ENCODE measurements at regions not wholly inside any gene's neighbourhood (a gene's known extent, or its start where the extent isn't known, plus 50 kb on each side); places are given as distances from the start of the nearest gene placed in this dataset.

- H2AFZ ChIP-seq (ENCODE audit: low read depth, low read length), result no peak overlapping the region
- no peak overlapping the region for H3K4me2 ChIP-seq (ENCODE audit: low read length)
- H3F3A ChIP-seq (ENCODE audit: insufficient read depth, low read length, poor library complexity, severe bottlenecking), result no peaks in the 10 kb centered on the region
- H3K9me2 ChIP-seq (ENCODE audit: insufficient read depth, low read length), result no peaks in the 10 kb centered on the region
- H3K36me3 ChIP-seq (ENCODE audit: insufficient read depth, low read length), result no peaks in the 10 kb centered on the region
- TF ChIP-seq EP300 (conservative IDR thresholded peaks at IDR 0.05; ENCODE audit: poor library complexity, severe bottlenecking) (no peak), EZH2 (IDR thresholded peaks at IDR 0.05; ENCODE audit: borderline replicate concordance, insufficient read depth, low read length, poor library complexity, severe bottlenecking) (no peak), REST (IDR thresholded peaks at IDR 0.05; ENCODE audit: borderline replicate concordance) (no peak), POLR2AphosphoS5 (IDR thresholded peaks at IDR 0.05) (no peak), RAD21 (conservative IDR thresholded peaks at IDR 0.05) (no peak), MXI1 (conservative IDR thresholded peaks at IDR 0.05; ENCODE audit: poor library complexity, severe bottlenecking) (no peak)
- TF ChIP-seq, protein P1, sequence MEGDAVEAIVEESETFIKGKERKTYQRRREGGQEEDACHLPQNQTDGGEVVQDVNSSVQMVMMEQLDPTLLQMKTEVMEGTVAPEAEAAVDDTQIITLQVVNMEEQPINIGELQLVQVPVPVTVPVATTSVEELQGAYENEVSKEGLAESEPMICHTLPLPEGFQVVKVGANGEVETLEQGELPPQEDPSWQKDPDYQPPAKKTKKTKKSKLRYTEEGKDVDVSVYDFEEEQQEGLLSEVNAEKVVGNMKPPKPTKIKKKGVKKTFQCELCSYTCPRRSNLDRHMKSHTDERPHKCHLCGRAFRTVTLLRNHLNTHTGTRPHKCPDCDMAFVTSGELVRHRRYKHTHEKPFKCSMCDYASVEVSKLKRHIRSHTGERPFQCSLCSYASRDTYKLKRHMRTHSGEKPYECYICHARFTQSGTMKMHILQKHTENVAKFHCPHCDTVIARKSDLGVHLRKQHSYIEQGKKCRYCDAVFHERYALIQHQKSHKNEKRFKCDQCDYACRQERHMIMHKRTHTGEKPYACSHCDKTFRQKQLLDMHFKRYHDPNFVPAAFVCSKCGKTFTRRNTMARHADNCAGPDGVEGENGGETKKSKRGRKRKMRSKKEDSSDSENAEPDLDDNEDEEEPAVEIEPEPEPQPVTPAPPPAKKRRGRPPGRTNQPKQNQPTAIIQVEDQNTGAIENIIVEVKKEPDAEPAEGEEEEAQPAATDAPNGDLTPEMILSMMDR (IDR thresholded peaks at IDR 0.05; ENCODE audit: poor library complexity, severe bottlenecking), result no peak
- no peaks in the 10 kb centered on the region for H3K79me2 ChIP-seq (replicated peaks; ENCODE audit: insufficient read depth, low read length)
- no peaks in the 10 kb centered on the region for H4K20me1 ChIP-seq (ENCODE audit: insufficient read depth)
- no peaks in the 10 kb centered on the region for H3K9me3 ChIP-seq (ENCODE audit: low read length)
- no peak overlapping the region for H3K9ac ChIP-seq (ENCODE audit: low read length)
- H3K27me3 ChIP-seq (ENCODE audit: insufficient read depth, low read depth, low read length), result no peaks in the 10 kb centered on the region
- no peak overlapping the region for H3K4me3 ChIP-seq (ENCODE audit: low read length)
- no peak overlapping the region for H3K27ac ChIP-seq (ENCODE audit: low read length)
These were observed 646.1 kb upstream of the SEMA6A start for GRCh38 chr5:117220730-117221129.

DNA sequence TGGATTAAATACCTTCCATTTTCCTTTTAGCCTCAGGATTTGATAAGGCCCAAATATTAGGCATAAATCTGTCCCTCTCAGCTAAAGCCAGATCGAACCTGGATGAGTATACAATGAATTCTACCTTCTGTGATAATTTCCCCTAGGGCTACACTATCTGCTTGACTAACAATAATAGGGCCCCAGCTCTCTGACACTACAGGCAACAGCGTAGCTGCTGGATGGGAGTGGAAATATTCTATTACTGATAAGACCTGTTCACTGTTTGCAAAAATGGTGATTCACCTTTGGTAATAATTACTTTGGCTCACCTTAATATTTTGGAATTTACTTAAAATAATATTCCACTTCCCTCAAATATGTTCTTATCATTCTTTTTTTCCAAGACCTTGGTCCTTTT lies 644.2 kb upstream of the SEMA6A start:
- no peaks in the 10 kb centered on the region for H3K36me3 ChIP-seq (ENCODE audit: insufficient read depth, low read length)
- no peaks in the 10 kb centered on the region for H3K9me3 ChIP-seq (ENCODE audit: low read length)
- no peaks in the 10 kb centered on the region for H4K20me1 ChIP-seq (ENCODE audit: insufficient read depth)
- H3K4me3 ChIP-seq (ENCODE audit: low read length), result no peak overlapping the region
- H3K9me2 ChIP-seq (ENCODE audit: insufficient read depth, low read length), result no peaks in the 10 kb centered on the region
- H3K9ac ChIP-seq (ENCODE audit: low read length), result no peak overlapping the region
- H2AFZ ChIP-seq (ENCODE audit: low read depth, low read length), result no peak overlapping the region
- no peaks in the 10 kb centered on the region for H3F3A ChIP-seq (ENCODE audit: insufficient read depth, low read length, poor library complexity, severe bottlenecking)
- H3K4me2 ChIP-seq (ENCODE audit: low read length), result no peak overlapping the region
- no peaks in the 10 kb centered on the region for H3K79me2 ChIP-seq (replicated peaks; ENCODE audit: insufficient read depth, low read length)
- TF ChIP-seq POLR2AphosphoS5 (IDR thresholded peaks at IDR 0.05) (no peak), RAD21 (conservative IDR thresholded peaks at IDR 0.05) (no peak), REST (IDR thresholded peaks at IDR 0.05; ENCODE audit: borderline replicate concordance) (no peak), EZH2 (IDR thresholded peaks at IDR 0.05; ENCODE audit: borderline replicate concordance, insufficient read depth, low read length, poor library complexity, severe bottlenecking) (no peak), TAF1 (IDR thresholded peaks at IDR 0.05; ENCODE audit: low read depth) (no peak), MXI1 (conservative IDR thresholded peaks at IDR 0.05; ENCODE audit: poor library complexity, severe bottlenecking) (no peak), EP300 (conservative IDR thresholded peaks at IDR 0.05; ENCODE audit: poor library complexity, severe bottlenecking) (no peak), SMC3 (conservative IDR thresholded peaks at IDR 0.05; ENCODE audit: poor library complexity) (no peak)
- TF ChIP-seq, protein P1 (IDR thresholded peaks at IDR 0.05; ENCODE audit: poor library complexity, severe bottlenecking), result no peak
- H3K27ac ChIP-seq (ENCODE audit: low read length), result no peak overlapping the region
- no peaks in the 10 kb centered on the region for H3K27me3 ChIP-seq (ENCODE audit: insufficient read depth, low read depth, low read length)
